ENCODE measurements at regions not wholly inside any gene's neighbourhood (a gene's known extent, or its start where the extent isn't known, plus 50 kb on each side); places are given as distances from the start of the nearest gene placed in this dataset.

- TF ChIP-seq RXRA (IDR thresholded peaks at IDR 0.05; ENCODE audit: borderline replicate concordance, low read depth) (no peak), TEAD4 (IDR thresholded peaks at IDR 0.05; ENCODE audit: borderline replicate concordance, insufficient read depth) (no peak), USF2 (IDR thresholded peaks at IDR 0.05; ENCODE audit: borderline replicate concordance, low read depth, low read length) (no peak), IRF3 (IDR thresholded peaks at IDR 0.05; ENCODE audit: low read depth, low read length) (no peak), FOSL2 (IDR thresholded peaks at IDR 0.05; ENCODE audit: borderline replicate concordance, low read depth) (no peak), SMC3 (IDR thresholded peaks at IDR 0.05; ENCODE audit: low read depth, low read length) (no peak), TCF12 (IDR thresholded peaks at IDR 0.05) (no peak)
- Histone ChIP-seq H3K9me2 (no peaks in the 10 kb centered on the region), H3K9ac (no peak overlapping the region), H3K4me1 (ENCODE audit: control insufficient read depth in 1 of 2, insufficient read depth in 2 of 2, low read depth in 1 of 2, low read length in 1 of 2) (no peaks in the 10 kb centered on the region; a peak in 1 of 4 replicates), H3K4me2 (no peak overlapping the region), H3F3A (replicated peaks; ENCODE audit: insufficient read depth) (peaks cover 3% of the 10 kb centered on the region), H3K79me2 (ENCODE audit: insufficient read depth) (no peaks in the 10 kb centered on the region), H4K20me1 (ENCODE audit: insufficient read depth) (no peaks in the 10 kb centered on the region), H3K36me3 (replicated peaks in 1 of 2; ENCODE audit: control insufficient read depth in 1 of 2, insufficient read depth in 2 of 2, low read length in 1 of 2) (peaks cover 0 to 10% of the 10 kb centered on the region in 2 experiments), H3K4me3 (ENCODE audit: low read depth in 2 of 2, low read length in 1 of 2) (no peak overlapping the region), H2AFZ (ENCODE audit: low read depth) (no peak overlapping the region), H3K9me3 (peaks cover 13% of the 10 kb centered on the region), H3K27me3 (ENCODE audit: insufficient read depth) (no peaks in the 10 kb centered on the region), H3K27ac (ENCODE audit: low read depth in 2 of 2, low read length in 1 of 2) (no peak overlapping the region)
- ChIA-PET CTCF (no interaction called here), POLR2A (no interaction called here)
- DNase-seq = no peak
- WGBS (ENCODE audit: low lambda C conversion rate) = 81% methylated on average over 3 of the region's 3 CpGs
Measured at GRCh38 chr6:129776542-129777330, 66.8 kb upstream of the ARHGAP18 start.

DNA sequence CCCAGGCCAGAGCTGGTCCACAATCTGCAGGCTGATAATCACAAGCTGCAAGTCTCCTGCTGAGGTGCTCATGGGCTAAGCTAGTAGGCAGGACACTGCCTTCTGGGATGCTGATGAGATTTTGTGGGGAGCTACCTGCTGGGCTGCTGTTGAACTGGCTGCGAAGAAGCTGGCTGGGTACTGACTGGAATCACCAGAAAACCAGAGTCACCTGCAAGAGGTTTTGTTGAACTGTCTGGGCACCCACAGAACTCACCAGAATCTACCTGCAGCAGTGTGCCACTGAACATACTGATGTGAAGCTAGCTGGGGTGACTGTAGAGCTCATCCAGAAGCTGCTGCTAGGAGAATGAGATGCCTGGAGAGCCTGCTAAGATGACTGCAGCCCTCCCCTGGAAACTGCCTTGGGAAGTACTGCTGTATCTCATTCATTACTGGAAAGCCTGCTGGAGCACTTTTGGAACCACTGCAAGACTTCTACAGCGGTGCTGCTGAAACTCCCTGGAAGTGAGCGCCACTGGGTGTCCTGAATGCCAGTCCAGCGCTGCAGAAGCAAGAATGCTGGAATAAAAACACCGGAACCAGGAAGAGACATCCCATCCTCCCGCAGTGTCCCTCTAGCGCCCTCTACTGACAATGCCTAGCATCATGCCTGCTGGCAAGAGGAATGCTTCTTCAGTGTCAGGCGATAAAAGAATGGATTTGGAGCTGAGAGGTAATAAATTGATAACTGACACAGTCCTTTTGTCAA lies 64.9 kb upstream of the ARHGAP18 start:
- Histone ChIP-seq H4K20me1 (ENCODE audit: insufficient read depth) (no peaks in the 10 kb centered on the region), H3K9me3 (peaks cover 9% of the 10 kb centered on the region; the same call in 1 of the 2 replicates), H3F3A (replicated peaks; ENCODE audit: insufficient read depth) (peaks cover 3% of the 10 kb centered on the region), H3K36me3 (replicated peaks in 1 of 2; ENCODE audit: control insufficient read depth in 1 of 2, insufficient read depth in 2 of 2, low read length in 1 of 2) (peaks cover 0 to 5% of the 10 kb centered on the region in 2 experiments), H2AFZ (ENCODE audit: low read depth) (peak overlapping the region; percentile 52; the same call in 1 of the 2 replicates), H3K4me3 (ENCODE audit: low read depth in 2 of 2, low read length in 1 of 2) (peak overlapping the region; percentile 21 to 28; a peak in 2 of 4 replicates), H3K4me1 (ENCODE audit: control insufficient read depth in 1 of 2, insufficient read depth in 2 of 2, low read depth in 1 of 2, low read length in 1 of 2) (no peaks in the 10 kb centered on the region; a peak in 1 of 4 replicates), H3K4me2 (peak overlapping the region; percentile 12; the same call in 1 of the 2 replicates), H3K27me3 (ENCODE audit: insufficient read depth) (no peaks in the 10 kb centered on the region), H3K27ac (ENCODE audit: low read depth in 2 of 2, low read length in 1 of 2) (no peak overlapping the region), H3K9ac (no peak overlapping the region), H3K79me2 (ENCODE audit: insufficient read depth) (no peaks in the 10 kb centered on the region), H3K9me2 (no peaks in the 10 kb centered on the region)
- POLR2A ChIA-PET = no interaction called here
- CTCF ChIA-PET = interaction anchor here (0.6 to 1.9 kb wide), 19 partner anchors 8 to 490 kb away, joined by 3 to 13 read pairs (median 4); no protein-coding TSS in a partner anchor
- peak; percentile 64 for DNase-seq
- WGBS (ENCODE audit: low lambda C conversion rate) = 17% methylated on average over 7 of the region's 8 CpGs
- TF ChIP-seq SMC3 (IDR thresholded peaks at IDR 0.05; ENCODE audit: low read depth, low read length) (peak; percentile 71), USF2 (IDR thresholded peaks at IDR 0.05; ENCODE audit: borderline replicate concordance, low read depth, low read length) (no peak), MXI1 (IDR thresholded peaks at IDR 0.05; ENCODE audit: low read depth, low read length) (no peak), RXRA (IDR thresholded peaks at IDR 0.05; ENCODE audit: borderline replicate concordance, low read depth) (no peak), RAD21 (IDR thresholded peaks at IDR 0.05; ENCODE audit: low read length) (peak; percentile 59), ZBTB33 (IDR thresholded peaks at IDR 0.05; ENCODE audit: borderline replicate concordance, low read depth) (no peak), ELF1 (IDR thresholded peaks at IDR 0.05) (peak; percentile 94), YY1 (IDR thresholded peaks at IDR 0.05; ENCODE audit: low read depth) (peak; percentile 23; the same call in 1 of the 2 replicates), GABPA (IDR thresholded peaks at IDR 0.05; ENCODE audit: low read depth) (peak; percentile 31; the same call in 1 of the 2 replicates), SIN3A (IDR thresholded peaks at IDR 0.05; ENCODE audit: borderline replicate concordance, low read depth, low read length) (no peak), RCOR1 (IDR thresholded peaks at IDR 0.05; ENCODE audit: low read length) (no peak), FOXM1 (IDR thresholded peaks at IDR 0.05; ENCODE audit: low read depth) (no peak), MEF2A (IDR thresholded peaks at IDR 0.05; ENCODE audit: borderline replicate concordance, low read depth) (no peak)
- TF ChIP-seq, protein P1, sequence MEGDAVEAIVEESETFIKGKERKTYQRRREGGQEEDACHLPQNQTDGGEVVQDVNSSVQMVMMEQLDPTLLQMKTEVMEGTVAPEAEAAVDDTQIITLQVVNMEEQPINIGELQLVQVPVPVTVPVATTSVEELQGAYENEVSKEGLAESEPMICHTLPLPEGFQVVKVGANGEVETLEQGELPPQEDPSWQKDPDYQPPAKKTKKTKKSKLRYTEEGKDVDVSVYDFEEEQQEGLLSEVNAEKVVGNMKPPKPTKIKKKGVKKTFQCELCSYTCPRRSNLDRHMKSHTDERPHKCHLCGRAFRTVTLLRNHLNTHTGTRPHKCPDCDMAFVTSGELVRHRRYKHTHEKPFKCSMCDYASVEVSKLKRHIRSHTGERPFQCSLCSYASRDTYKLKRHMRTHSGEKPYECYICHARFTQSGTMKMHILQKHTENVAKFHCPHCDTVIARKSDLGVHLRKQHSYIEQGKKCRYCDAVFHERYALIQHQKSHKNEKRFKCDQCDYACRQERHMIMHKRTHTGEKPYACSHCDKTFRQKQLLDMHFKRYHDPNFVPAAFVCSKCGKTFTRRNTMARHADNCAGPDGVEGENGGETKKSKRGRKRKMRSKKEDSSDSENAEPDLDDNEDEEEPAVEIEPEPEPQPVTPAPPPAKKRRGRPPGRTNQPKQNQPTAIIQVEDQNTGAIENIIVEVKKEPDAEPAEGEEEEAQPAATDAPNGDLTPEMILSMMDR (IDR thresholded peaks at IDR 0.05) = peak; percentile 93
